ENCODE measurements at regions not wholly inside any gene's neighbourhood (a gene's known extent, or its start where the extent isn't known, plus 50 kb on each side); places are given as distances from the start of the nearest gene placed in this dataset.

DNA sequence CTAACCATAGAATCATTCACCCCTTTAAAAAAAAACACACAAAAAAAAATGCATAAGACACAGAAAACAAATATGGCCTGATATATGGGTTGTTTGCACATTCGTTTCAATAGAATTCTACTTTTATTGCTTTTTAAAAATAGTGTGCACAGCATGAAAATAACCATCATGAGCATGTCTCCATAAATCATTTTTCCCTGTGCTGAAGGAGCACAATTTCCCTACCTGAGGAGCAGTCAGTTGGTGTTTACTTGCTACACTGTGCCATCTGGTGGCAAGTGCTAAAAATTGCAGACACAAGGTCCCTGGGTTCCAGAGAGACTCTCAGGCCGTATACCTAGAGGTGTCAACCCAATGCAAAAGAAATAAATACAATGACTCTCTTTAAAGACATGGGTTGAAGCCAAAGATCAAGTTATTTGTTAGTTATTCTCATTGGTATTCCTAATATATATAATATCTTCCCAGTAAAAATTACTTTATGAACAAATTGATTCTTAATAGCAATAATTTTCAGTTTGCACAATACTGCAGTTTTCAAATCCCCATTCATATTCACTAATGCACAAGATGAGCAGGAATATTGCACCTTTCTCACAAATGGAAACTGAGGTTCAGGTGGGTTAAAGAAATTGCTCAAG is 551.4 kb downstream of the IQCM start:
- TF ChIP-seq, protein P1, sequence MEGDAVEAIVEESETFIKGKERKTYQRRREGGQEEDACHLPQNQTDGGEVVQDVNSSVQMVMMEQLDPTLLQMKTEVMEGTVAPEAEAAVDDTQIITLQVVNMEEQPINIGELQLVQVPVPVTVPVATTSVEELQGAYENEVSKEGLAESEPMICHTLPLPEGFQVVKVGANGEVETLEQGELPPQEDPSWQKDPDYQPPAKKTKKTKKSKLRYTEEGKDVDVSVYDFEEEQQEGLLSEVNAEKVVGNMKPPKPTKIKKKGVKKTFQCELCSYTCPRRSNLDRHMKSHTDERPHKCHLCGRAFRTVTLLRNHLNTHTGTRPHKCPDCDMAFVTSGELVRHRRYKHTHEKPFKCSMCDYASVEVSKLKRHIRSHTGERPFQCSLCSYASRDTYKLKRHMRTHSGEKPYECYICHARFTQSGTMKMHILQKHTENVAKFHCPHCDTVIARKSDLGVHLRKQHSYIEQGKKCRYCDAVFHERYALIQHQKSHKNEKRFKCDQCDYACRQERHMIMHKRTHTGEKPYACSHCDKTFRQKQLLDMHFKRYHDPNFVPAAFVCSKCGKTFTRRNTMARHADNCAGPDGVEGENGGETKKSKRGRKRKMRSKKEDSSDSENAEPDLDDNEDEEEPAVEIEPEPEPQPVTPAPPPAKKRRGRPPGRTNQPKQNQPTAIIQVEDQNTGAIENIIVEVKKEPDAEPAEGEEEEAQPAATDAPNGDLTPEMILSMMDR (IDR thresholded peaks at IDR 0.05) = peak; percentile 41 to 64 (median 58)
- TF ChIP-seq POLR2A (IDR thresholded peaks at IDR 0.05) = no peak
